GM12872 (cell line): ENCODE measurements at regions not wholly inside any gene's neighbourhood (a gene's known extent, or its start where the extent isn't known, plus 50 kb on each side); places are given as distances from the start of the nearest gene placed in this dataset.

ENCODE experiments used
- CTCF ChIP-seq: IDR thresholded peaks from 3 replicates; pipeline ENCODE4 v1.5.1; 2011; ENCODE audit warnings: low read depth, mild to moderate bottlenecking, low read length, moderate library complexity; ENCODE audit not compliant: insufficient read depth

- TF ChIP-seq CTCF: no peak
These were observed 303.8 kb upstream of the CDH4 start for GRCh38 chr20:60948224-60948623.

- no peak for TF ChIP-seq CTCF
These were observed 301.5 kb upstream of the CDH4 start for GRCh38 chr20:60950561-60950960.

GRCh38 chr20:60950974-60951373 is 301.1 kb upstream of the CDH4 start:
- no peak for TF ChIP-seq CTCF

GRCh38 chr20:60952861-60953260 is 299.2 kb upstream of the CDH4 start:
- no peak for TF ChIP-seq CTCF

- no peak for TF ChIP-seq CTCF
These were observed 298.7 kb upstream of the CDH4 start for GRCh38 chr20:60953321-60953720.

GRCh38 chr20:60955706-60956105 is 296.4 kb upstream of the CDH4 start:
- no peak for TF ChIP-seq CTCF

GRCh38 chr20:60956194-60956593 is 295.9 kb upstream of the CDH4 start:
- no peak for TF ChIP-seq CTCF

GRCh38 chr20:60957621-60958020 is 294.4 kb upstream of the CDH4 start:
- TF ChIP-seq CTCF: no peak
